Urinary bladder (tissue), 3 donors: ENCODE measurements at regions not wholly inside any gene's neighbourhood (a gene's known extent, or its start where the extent isn't known, plus 50 kb on each side); places are given as distances from the start of the nearest gene placed in this dataset.
A peak's percentile ranks its signal among the peaks of the same experiment; 100 is the strongest.

Experiments
- DNase-seq: peaks from one replicate; pipeline ENCODE4 v3.0.0-alpha.2; 2015; ENCODE audit errors: extremely low spot score
- H3K27ac ChIP-seq: one replicate; pipeline ENCODE4 v1.5.1; 2013; ENCODE audit warnings: low read depth, mild to moderate bottlenecking, moderate library complexity
- H3K36me3 ChIP-seq: one replicate; pipeline ENCODE4 v1.6.1; 2013; ENCODE audit warnings: mild to moderate bottlenecking, moderate library complexity; ENCODE audit not compliant: insufficient read depth
- H3K4me1 ChIP-seq: one replicate; pipeline ENCODE4 v1.6.1; 2013; ENCODE audit warnings: mild to moderate bottlenecking, moderate library complexity; ENCODE audit not compliant: insufficient read depth
- H3K4me3 ChIP-seq: one replicate; pipeline ENCODE4 v1.5.1; 2013; ENCODE audit warnings: low read depth, low read length
- WGBS: extraction: QIAGEN DNeasy Blood & Tissue Kit; methylation state at CpG from one replicate; pipeline ENCODE4 v1.1.7; 2013; 5-methylcytosine and 5-hydroxymethylcytosine counted together
- donor health status: healthy with polysubstance abuse.
- donor health status: healthy.

DNA sequence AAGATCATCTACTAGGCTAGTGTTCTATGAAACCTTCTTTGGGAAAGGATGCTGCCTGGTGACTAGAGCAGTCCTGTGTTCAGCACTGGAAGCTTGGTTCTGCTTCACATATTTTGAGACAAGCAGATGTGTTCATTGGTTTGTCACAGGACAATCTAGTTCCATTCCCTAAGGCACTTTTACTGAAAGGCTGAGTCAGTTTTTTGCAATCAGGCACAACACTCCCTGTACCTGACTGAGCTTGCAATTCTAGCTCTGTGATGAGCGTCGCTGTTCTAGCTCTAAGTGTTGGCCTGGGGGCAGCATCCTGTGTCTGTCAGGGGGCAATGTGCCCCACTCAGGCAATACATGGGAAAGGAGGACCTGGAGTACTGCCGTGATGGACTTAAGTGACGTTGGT is 144.4 kb downstream of the CAND1 start:
- Histone ChIP-seq H3K27ac (no peak overlapping the region), H3K4me3 (no peak overlapping the region), H3K36me3 (no peaks in the 10 kb centered on the region), H3K4me1 (no peaks in the 10 kb centered on the region)
- WGBS = 75% methylated on average over 4 of the region's 4 CpGs
- DNase-seq = no peak

DNA sequence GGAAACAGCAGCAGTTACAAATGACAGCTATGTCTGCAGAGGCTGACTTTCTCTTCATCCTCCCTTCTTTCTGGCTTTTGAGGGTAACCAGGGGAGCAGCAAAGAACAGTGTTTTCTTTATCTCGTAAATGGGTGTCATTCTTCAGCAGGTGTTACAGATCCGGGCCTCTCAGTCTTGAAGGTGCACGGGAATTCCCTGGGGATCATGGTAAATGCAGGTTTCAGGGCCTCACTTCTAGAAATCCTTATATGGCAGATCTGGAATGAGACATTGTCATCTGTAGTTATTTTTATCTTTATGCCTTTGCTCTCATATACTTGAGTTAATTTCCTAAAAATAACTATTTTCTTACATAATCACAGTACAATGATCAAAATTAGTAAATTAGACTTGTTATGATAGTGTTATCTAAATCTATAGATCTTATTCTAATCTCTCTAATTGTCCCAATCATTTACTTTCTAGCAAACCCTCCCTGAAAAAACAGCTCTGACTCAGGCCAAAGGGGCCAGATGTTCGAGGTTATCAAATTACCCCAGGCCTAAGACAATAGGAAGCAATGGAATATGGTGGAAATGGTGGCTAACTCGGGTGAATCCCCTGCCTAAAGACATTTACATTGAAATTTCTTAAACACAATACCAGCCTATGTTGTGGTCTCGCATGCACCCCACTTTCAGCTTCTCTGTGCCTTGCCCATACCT is 145.0 kb downstream of the CAND1 start:
- Histone ChIP-seq H3K4me3 (no peak overlapping the region), H3K27ac (no peak overlapping the region), H3K36me3 (no peaks in the 10 kb centered on the region), H3K4me1 (no peaks in the 10 kb centered on the region)
- 70% methylated on average over 6 of the region's 6 CpGs for WGBS
- DNase-seq = no peak

DNA sequence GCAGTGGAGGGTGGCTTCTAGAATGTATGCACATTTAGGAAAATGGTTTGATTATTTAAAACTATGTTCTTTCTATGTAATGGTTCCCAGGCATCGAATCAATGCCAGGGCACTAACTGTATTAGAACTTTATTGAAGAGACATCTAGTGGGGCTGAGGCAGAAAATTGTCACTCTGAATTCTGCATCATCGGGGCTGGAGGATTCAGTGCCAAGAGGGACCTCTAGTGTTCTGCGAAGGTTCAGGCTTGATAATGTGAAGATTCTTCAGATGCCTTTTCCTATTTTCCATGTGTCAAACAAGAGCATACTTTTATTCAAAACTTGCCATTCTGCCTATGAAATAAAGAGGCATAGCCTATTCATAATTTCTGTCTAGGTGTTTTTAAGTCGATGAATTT is 146.3 kb downstream of the CAND1 start:
- no peaks in the 10 kb centered on the region for H3K36me3 ChIP-seq
- no peaks in the 10 kb centered on the region for H3K4me1 ChIP-seq
- H3K4me3 ChIP-seq = no peak overlapping the region
- WGBS = 43% methylated on average over 4 of the region's 4 CpGs
- no peak for DNase-seq
- H3K27ac ChIP-seq = no peak overlapping the region

DNA sequence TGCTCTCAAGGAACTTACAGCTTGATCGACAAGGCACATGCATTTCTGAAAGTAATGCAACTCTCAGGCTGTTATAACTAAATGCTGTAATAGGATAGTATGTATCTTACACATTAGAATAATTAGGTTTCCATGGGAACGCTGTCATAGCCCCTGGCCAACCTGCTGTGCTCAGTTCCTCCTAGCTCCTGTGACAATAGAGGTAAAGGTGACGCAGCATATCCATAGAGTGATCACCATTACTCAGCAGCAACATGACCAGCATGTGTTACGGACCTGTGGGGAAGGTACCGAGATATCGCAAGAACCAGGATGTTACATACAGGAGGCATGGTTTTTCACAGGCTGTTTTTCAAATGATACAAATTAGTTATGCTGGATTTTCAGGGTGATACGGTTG is 150.7 kb downstream of the CAND1 start:
- WGBS = 94% methylated on average over 7 of the region's 7 CpGs
- no peak for DNase-seq

DNA sequence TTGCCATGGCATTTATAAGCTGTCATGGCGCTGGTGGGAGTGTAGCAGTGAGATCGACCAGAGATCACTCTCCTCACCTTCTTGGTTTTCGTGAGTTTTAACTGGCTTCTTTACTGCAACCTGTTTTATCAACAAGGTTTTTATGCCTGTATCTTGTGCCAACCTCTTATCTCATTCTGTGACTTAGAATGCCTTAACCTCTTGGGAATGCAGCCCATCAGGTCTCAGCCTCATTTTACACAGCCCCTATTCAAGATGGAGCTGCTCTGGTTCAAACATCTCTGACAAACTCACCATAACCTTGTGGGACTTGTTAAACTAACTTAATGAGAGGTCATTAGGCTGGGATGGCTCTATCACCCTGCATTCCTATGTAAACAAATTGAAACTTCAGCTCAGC is 151.3 kb downstream of the CAND1 start:
- no peak for DNase-seq
- WGBS = 80% methylated on average over 3 of the region's 3 CpGs
- Histone ChIP-seq H3K4me3 (no peak overlapping the region), H3K27ac (no peak overlapping the region), H3K36me3 (no peaks in the 10 kb centered on the region), H3K4me1 (no peaks in the 10 kb centered on the region)

More for the DNA sequence above, 150.7 kb downstream of the CAND1 start:
- Histone ChIP-seq H3K27ac (no peak overlapping the region), H3K36me3 (no peaks in the 10 kb centered on the region), H3K4me3 (no peak overlapping the region), H3K4me1 (no peaks in the 10 kb centered on the region)

- 90% methylated on average over 3 of the region's 3 CpGs for WGBS
- DNase-seq = no peak
- Histone ChIP-seq H3K4me3 (no peak overlapping the region), H3K27ac (no peak overlapping the region), H3K4me1 (no peaks in the 10 kb centered on the region), H3K36me3 (no peaks in the 10 kb centered on the region)
These were observed 152.9 kb downstream of the CAND1 start for GRCh38 chr12:67422081-67422480.

GRCh38 chr12:67424784-67425183 is 155.6 kb downstream of the CAND1 start:
- Histone ChIP-seq H3K4me1 (no peaks in the 10 kb centered on the region), H3K36me3 (no peaks in the 10 kb centered on the region), H3K27ac (no peak overlapping the region), H3K4me3 (no peak overlapping the region)
- DNase-seq = no peak
- 95% methylated on average over 1 of the region's 1 CpG for WGBS

- WGBS = 97% methylated on average over 1 of the region's 1 CpG
- DNase-seq = no peak
- Histone ChIP-seq H3K4me1 (no peaks in the 10 kb centered on the region), H3K36me3 (no peaks in the 10 kb centered on the region), H3K4me3 (no peak overlapping the region), H3K27ac (no peak overlapping the region)
These were observed 156.2 kb downstream of the CAND1 start for GRCh38 chr12:67425394-67425793.

GRCh38 chr12:67426067-67426466 is 156.9 kb downstream of the CAND1 start:
- WGBS = 76% methylated on average over 2 of the region's 2 CpGs
- no peak overlapping the region for H3K27ac ChIP-seq
- H3K4me1 ChIP-seq = no peaks in the 10 kb centered on the region
- peak; percentile 41 for DNase-seq
- no peaks in the 10 kb centered on the region for H3K36me3 ChIP-seq
- no peak overlapping the region for H3K4me3 ChIP-seq

GRCh38 chr12:67427336-67427735 is 158.2 kb downstream of the CAND1 start:
- WGBS = 94% methylated on average over 4 of the region's 4 CpGs
- Histone ChIP-seq H3K4me3 (no peak overlapping the region), H3K36me3 (no peaks in the 10 kb centered on the region), H3K27ac (no peak overlapping the region), H3K4me1 (no peaks in the 10 kb centered on the region)
- DNase-seq = no peak

- H3K4me3 ChIP-seq = no peak overlapping the region
- H3K4me1 ChIP-seq = no peaks in the 10 kb centered on the region
- H3K27ac ChIP-seq = no peak overlapping the region
- DNase-seq = no peak
- 77% methylated on average over 2 of the region's 2 CpGs for WGBS
- H3K36me3 ChIP-seq = no peaks in the 10 kb centered on the region
These were observed 159.3 kb downstream of the CAND1 start for GRCh38 chr12:67428431-67428830.

- H3K4me1 ChIP-seq = no peaks in the 10 kb centered on the region
- no peaks in the 10 kb centered on the region for H3K36me3 ChIP-seq
- DNase-seq = peak; percentile 82
- H3K27ac ChIP-seq = no peak overlapping the region
- WGBS = 37% methylated on average over 9 of the region's 9 CpGs
- H3K4me3 ChIP-seq = no peak overlapping the region
These were observed 161.7 kb downstream of the CAND1 start for GRCh38 chr12:67430708-67431335.

DNA sequence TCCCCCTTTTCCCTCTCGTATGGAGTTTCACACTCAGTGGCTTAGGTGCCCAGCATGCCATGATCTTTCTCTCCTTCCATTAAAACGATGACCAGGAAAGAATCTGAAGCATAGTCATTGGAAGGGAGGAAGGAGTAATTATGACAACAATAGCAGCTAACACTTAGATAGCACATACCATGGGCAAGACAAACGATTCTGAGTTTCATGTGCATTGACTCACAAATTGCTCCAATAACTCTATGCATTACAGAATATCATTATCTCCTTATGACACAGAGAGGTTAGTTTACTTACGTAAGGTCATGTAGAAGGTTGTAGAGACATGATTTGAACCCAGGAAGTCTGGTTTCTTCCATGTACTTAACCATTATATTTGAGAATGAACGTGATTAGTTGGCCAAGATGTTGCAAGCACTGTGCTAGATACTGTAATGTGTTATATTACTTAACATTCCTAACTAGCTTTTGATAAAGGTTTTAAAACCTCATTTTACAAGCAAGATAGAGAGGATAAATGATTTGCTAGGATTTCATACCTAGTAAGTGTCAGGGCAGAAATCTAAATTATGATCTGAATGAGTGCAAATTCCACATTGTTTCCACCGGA is 162.4 kb downstream of the CAND1 start:
- DNase-seq = no peak
- Histone ChIP-seq H3K27ac (no peak overlapping the region), H3K4me3 (no peak overlapping the region), H3K4me1 (no peaks in the 10 kb centered on the region), H3K36me3 (no peaks in the 10 kb centered on the region)
- WGBS = 65% methylated on average over 6 of the region's 6 CpGs
